CD4-positive, alpha-beta T cell (primary cell): ENCODE measurements at regions not wholly inside any gene's neighbourhood (a gene's known extent, or its start where the extent isn't known, plus 50 kb on each side); places are given as distances from the start of the nearest gene placed in this dataset.

Experiments used
- ATAC-seq: fragments of 200-7000 bp; cut with Tn5 transposase; one replicate; pipeline ENCODE4 v1.10.0; 2022; ENCODE audit warnings: mild to moderate bottlenecking; ENCODE audit not compliant: poor library complexity
- CTCF ChIA-PET: fragments of 350-600 bp; sonication (Branson Sonifier 250); formaldehyde crosslinking; loops from one replicate; lab custom pipeline; 2021; ENCODE audit warnings: antibody characterized with exemption, inconsistent platforms; lab: Charles Lee
- POLR2A ChIA-PET: fragments of 350-600 bp; sonication (Branson Sonifier 250); formaldehyde crosslinking; loops from one replicate; lab custom pipeline; 2021; ENCODE audit warnings: antibody characterized with exemption, inconsistent platforms; lab: Charles Lee
- DNase-seq, 14 experiments: peaks; one replicate each; pipeline ENCODE4 v3.0.0-alpha.2; 2013 to 2020; ENCODE audit warnings: mixed read lengths in 2 of 14
- H3K27ac ChIP-seq, 2 donors: one replicate each; pipeline versions ENCODE4 v1.5.1 to v1.7.0; 2013; ENCODE audit warnings: low read length in 2 of 2, low read depth in 1 of 2, mild to moderate bottlenecking in 1 of 2
- H3K27me3 ChIP-seq, 2 experiments: 1 replicate in 1 of 2; 2 replicates in 1 of 2; pipeline versions ENCODE4 v1.6.1 to v1.7.0; 2013; ENCODE audit warnings: low read length in 2 of 2, control low read depth in 1 of 2, mild to moderate bottlenecking in 1 of 2, moderate library complexity in 1 of 2; ENCODE audit not compliant: insufficient read depth in 2 of 2, control insufficient read depth in 1 of 2
- H3K36me3 ChIP-seq: one replicate; pipeline ENCODE4 v1.6.1; 2013; ENCODE audit warnings: low read length, control low read depth; ENCODE audit not compliant: insufficient read depth
- H3K4me1 ChIP-seq: one replicate; pipeline ENCODE4 v1.6.1; 2013; ENCODE audit warnings: low read length, control low read depth; ENCODE audit not compliant: insufficient read depth
- H3K4me3 ChIP-seq: one replicate; pipeline ENCODE4 v1.5.1; 2013; ENCODE audit warnings: mild to moderate bottlenecking, low read length, moderate library complexity
- H3K9me3 ChIP-seq, 2 experiments: 1 replicate in 1 of 2; 2 replicates in 1 of 2; pipeline versions ENCODE4 v1.6.1 to v1.7.0; 2013; ENCODE audit warnings: low read length in 2 of 2, mild to moderate bottlenecking in 2 of 2, control low read depth in 1 of 2, moderate library complexity in 1 of 2; ENCODE audit not compliant: control insufficient read depth in 1 of 2, insufficient read depth in 1 of 2
- H3K27ac Mint-ChIP-seq: one replicate; pipeline ENCODE4 v1.8.0; 2020; ENCODE audit warnings: mixed read lengths
- H3K27me3 Mint-ChIP-seq: one replicate; pipeline ENCODE4 v1.8.0; 2021; ENCODE audit warnings: mixed read lengths
- H3K36me3 Mint-ChIP-seq: one replicate; pipeline ENCODE4 v1.8.0; 2021; ENCODE audit warnings: low read depth, mixed read lengths
- H3K4me1 Mint-ChIP-seq: one replicate; pipeline ENCODE4 v1.8.0; 2021; ENCODE audit warnings: low read depth, mixed read lengths
- H3K4me3 Mint-ChIP-seq: one replicate; pipeline ENCODE4 v1.8.0; 2020; ENCODE audit warnings: mild to moderate bottlenecking, mixed read lengths
- H3K9me3 Mint-ChIP-seq: one replicate; pipeline ENCODE4 v1.8.0; 2020; ENCODE audit warnings: mixed read lengths
- CTCF ChIP-seq: fragments of 200-600 bp; IDR thresholded peaks from one replicate; pipeline ENCODE4 v1.8.0; 2022; ENCODE audit warnings: antibody characterized with exemption, mild to moderate bottlenecking
- intact Hi-C, 2 experiments: fragments of 100-400 bp; cut with DNase I in 1 of 2; cut with micrococcal nuclease in 1 of 2; formaldehyde crosslinking; loops; one replicate each; pipeline versions ENCODE4 v1.15.1 to v1.9.0; 2023 to 2025; cut with DNase I, micrococcal nuclease

GRCh38 chr9:14031810-14032209 lies 282.1 kb downstream of the NFIB start:
- no peaks in the 10 kb centered on the region for H3K27me3 ChIP-seq
- H3K4me3 ChIP-seq = no peak overlapping the region
- Mint-ChIP-seq H3K36me3 (no peaks in the 10 kb centered on the region), H3K4me1 (no peaks in the 10 kb centered on the region), H3K27me3 (no peaks in the 10 kb centered on the region), H3K4me3 (no peak overlapping the region), H3K9me3 (peaks cover 4% of the 10 kb centered on the region), H3K27ac (no peak overlapping the region)
- TF ChIP-seq CTCF = no peak
- intact Hi-C loops = no loop called here
- H3K9me3 ChIP-seq = no peaks in the 10 kb centered on the region
- H3K36me3 ChIP-seq = no peaks in the 10 kb centered on the region
- no peak for DNase-seq
- no peak overlapping the region for H3K27ac ChIP-seq
- CTCF ChIA-PET = no interaction called here
- no peak for ATAC-seq
- no peaks in the 10 kb centered on the region for H3K4me1 ChIP-seq
- POLR2A ChIA-PET = no interaction called here

- no peak for ATAC-seq
Observed at GRCh38 chr9:14031060-14031414, 282.9 kb downstream of the NFIB start.

GRCh38 chr9:14030375-14031059 lies 283.4 kb downstream of the NFIB start:
- Mint-ChIP-seq H3K36me3 (no peaks in the 10 kb centered on the region), H3K27me3 (no peaks in the 10 kb centered on the region), H3K9me3 (peaks cover 4% of the 10 kb centered on the region), H3K27ac (no peak overlapping the region), H3K4me3 (no peak overlapping the region), H3K4me1 (no peaks in the 10 kb centered on the region)
- no peaks in the 10 kb centered on the region for H3K4me1 ChIP-seq
- DNase-seq (no peak), ATAC-seq (no peak)
- POLR2A ChIA-PET = no interaction called here
- H3K4me3 ChIP-seq = no peak overlapping the region
- no peaks in the 10 kb centered on the region for H3K27me3 ChIP-seq
- H3K9me3 ChIP-seq = no peaks in the 10 kb centered on the region
- intact Hi-C loops = no loop called here
- no peak overlapping the region for H3K27ac ChIP-seq
- TF ChIP-seq CTCF = no peak
- H3K36me3 ChIP-seq = no peaks in the 10 kb centered on the region
- CTCF ChIA-PET = no interaction called here

More at GRCh38 chr9:14031060-14031414, 282.9 kb downstream of the NFIB start:
- DNase-seq = no peak
- no peaks in the 10 kb centered on the region for H3K4me1 ChIP-seq
- ChIA-PET POLR2A (no interaction called here), CTCF (no interaction called here)
- H3K27me3 ChIP-seq = no peaks in the 10 kb centered on the region
- H3K36me3 ChIP-seq = no peaks in the 10 kb centered on the region
- H3K9me3 ChIP-seq = no peaks in the 10 kb centered on the region
- H3K27ac Mint-ChIP-seq = no peak overlapping the region
- H3K4me3 Mint-ChIP-seq = no peak overlapping the region
- no peak overlapping the region for H3K27ac ChIP-seq
- H3K4me3 ChIP-seq = no peak overlapping the region
- intact Hi-C loops = no loop called here
- peaks cover 4% of the 10 kb centered on the region for H3K9me3 Mint-ChIP-seq
- no peaks in the 10 kb centered on the region for H3K36me3 Mint-ChIP-seq
- TF ChIP-seq CTCF = no peak
- H3K27me3 Mint-ChIP-seq = no peaks in the 10 kb centered on the region
- H3K4me1 Mint-ChIP-seq = no peaks in the 10 kb centered on the region
